ENCODE measurements at regions not wholly inside any gene's neighbourhood (a gene's known extent, or its start where the extent isn't known, plus 50 kb on each side); places are given as distances from the start of the nearest gene placed in this dataset.

- no peak for TF ChIP-seq CTCF (conservative IDR thresholded peaks at IDR 0.05 in 1 of 2, IDR thresholded peaks at IDR 0.05 in 1 of 2; ENCODE audit: low read depth in 1 of 2, low read length in 2 of 2)
- no peak for TF ChIP-seq EZH2 (IDR thresholded peaks at IDR 0.05; ENCODE audit: low read length, missing control alignments)
These were observed 211.4 kb upstream of the PKN2 start for GRCh38 chr1:88472714-88473113.

All from fibroblast of lung (primary cell).